ENCODE measurements at regions not wholly inside any gene's neighbourhood (a gene's known extent, or its start where the extent isn't known, plus 50 kb on each side); places are given as distances from the start of the nearest gene placed in this dataset.

DNA sequence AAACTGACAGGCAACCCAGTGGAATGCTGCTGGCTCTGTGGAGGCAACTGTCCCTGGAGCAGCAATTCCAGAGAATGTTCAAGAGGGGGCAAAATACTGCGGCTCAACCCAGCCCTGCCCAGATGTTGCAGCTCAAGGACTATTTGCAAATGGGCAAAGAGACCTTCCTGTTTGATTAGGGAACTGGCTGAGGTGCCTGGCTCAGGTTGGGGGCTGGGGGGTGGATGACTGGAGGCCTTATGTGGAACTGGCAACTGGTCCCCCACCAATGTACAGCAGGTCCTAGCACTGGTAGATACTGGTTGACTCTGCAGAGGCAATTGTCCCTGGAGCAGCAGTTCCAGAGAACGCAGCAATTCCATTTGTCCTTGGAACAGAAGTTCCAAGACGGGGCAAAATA, 302.5 kb downstream of the ZPLD1 start:
- no peaks in the 10 kb centered on the region; the same call in 1 of the 2 replicates for H3K4me1 ChIP-seq (ENCODE audit: insufficient read depth, low read length)
- no peak overlapping the region for H3K9ac ChIP-seq (ENCODE audit: extremely low read depth, insufficient read length, low read length)
- no peak overlapping the region for H2BK12ac ChIP-seq (ENCODE audit: insufficient read length, low read depth, low read length)
- peaks cover 0 to 2% of the 10 kb centered on the region in 2 experiments; a peak in 2 of 5 replicates for H3K9me3 Mint-ChIP-seq
- no peak overlapping the region for H3K18ac ChIP-seq (ENCODE audit: insufficient read length, low read depth, low read length)
- no peak overlapping the region for H3T11ph ChIP-seq (ENCODE audit: low read length)
- no peaks in the 10 kb centered on the region for H3K79me1 ChIP-seq (ENCODE audit: insufficient read depth, low read depth, low read length, poor library complexity, severe bottlenecking)
- H2BK15ac ChIP-seq (ENCODE audit: low read depth, low read length) = no peak overlapping the region
- no peaks in the 10 kb centered on the region for H3K9me3 ChIP-seq (ENCODE audit: control insufficient read depth, low read depth, low read length)
- no CpG with 5 or more reads among the region's 3 CpGs for WGBS (ENCODE audit: extremely low coverage, insufficient read length, low lambda C conversion rate)
- DNase-seq = no peak
- H3K56ac ChIP-seq (ENCODE audit: insufficient read length, low read depth, low read length) = no peak overlapping the region
- H4K20me1 ChIP-seq (ENCODE audit: control insufficient read depth, insufficient read depth, insufficient read length) = no peaks in the 10 kb centered on the region
- H3K23me2 ChIP-seq (ENCODE audit: insufficient read length, low read depth, low read length, poor library complexity, severe bottlenecking) = no peaks in the 10 kb centered on the region
- H4K5ac ChIP-seq (ENCODE audit: insufficient read length, low read depth, low read length) = no peak overlapping the region
- H4K91ac ChIP-seq (ENCODE audit: insufficient read length, low read depth, low read length) = no peak overlapping the region
- H3K4me2 ChIP-seq (ENCODE audit: insufficient read depth, insufficient read length, low read length) = no peak overlapping the region
- H2BK5ac ChIP-seq (ENCODE audit: insufficient read length, low read length) = no peak overlapping the region
- peaks cover 25 to 26% of the 10 kb centered on the region in 2 experiments for H3K4me1 Mint-ChIP-seq
- no peaks in the 10 kb centered on the region for H3K27me3 Mint-ChIP-seq (ENCODE audit: low read depth)
- H3K27ac Mint-ChIP-seq = no peak overlapping the region
- H2AFZ ChIP-seq (ENCODE audit: low read length) = no peak overlapping the region
- H3K27me3 ChIP-seq (ENCODE audit: insufficient read depth, low read length) = no peaks in the 10 kb centered on the region
- H3K36me3 Mint-ChIP-seq (ENCODE audit: insufficient read depth in 1 of 3, low read depth in 3 of 3) = peaks cover 3 to 4% (median 4%) of the 10 kb centered on the region in 3 experiments; a peak in 3 of 7 replicates
- H3K14ac ChIP-seq (ENCODE audit: insufficient read depth, low read length) = no peak overlapping the region
- no peak overlapping the region for H2BK120ac ChIP-seq (ENCODE audit: low read depth, low read length, poor library complexity, severe bottlenecking)
- TF ChIP-seq, protein P1, sequence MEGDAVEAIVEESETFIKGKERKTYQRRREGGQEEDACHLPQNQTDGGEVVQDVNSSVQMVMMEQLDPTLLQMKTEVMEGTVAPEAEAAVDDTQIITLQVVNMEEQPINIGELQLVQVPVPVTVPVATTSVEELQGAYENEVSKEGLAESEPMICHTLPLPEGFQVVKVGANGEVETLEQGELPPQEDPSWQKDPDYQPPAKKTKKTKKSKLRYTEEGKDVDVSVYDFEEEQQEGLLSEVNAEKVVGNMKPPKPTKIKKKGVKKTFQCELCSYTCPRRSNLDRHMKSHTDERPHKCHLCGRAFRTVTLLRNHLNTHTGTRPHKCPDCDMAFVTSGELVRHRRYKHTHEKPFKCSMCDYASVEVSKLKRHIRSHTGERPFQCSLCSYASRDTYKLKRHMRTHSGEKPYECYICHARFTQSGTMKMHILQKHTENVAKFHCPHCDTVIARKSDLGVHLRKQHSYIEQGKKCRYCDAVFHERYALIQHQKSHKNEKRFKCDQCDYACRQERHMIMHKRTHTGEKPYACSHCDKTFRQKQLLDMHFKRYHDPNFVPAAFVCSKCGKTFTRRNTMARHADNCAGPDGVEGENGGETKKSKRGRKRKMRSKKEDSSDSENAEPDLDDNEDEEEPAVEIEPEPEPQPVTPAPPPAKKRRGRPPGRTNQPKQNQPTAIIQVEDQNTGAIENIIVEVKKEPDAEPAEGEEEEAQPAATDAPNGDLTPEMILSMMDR (conservative IDR thresholded peaks at IDR 0.05) = no peak; the same call in 2 of the 3 replicates
- H2BK20ac ChIP-seq (ENCODE audit: low read depth, low read length, poor library complexity, severe bottlenecking) = no peak overlapping the region
- H4K8ac ChIP-seq (replicated peaks; ENCODE audit: insufficient read length, low read depth, low read length) = no peak overlapping the region
- no peak overlapping the region for H3K4me3 Mint-ChIP-seq
- no peak overlapping the region for H3K4ac ChIP-seq (ENCODE audit: low read depth, low read length)
- no peak overlapping the region for H2AK5ac ChIP-seq (ENCODE audit: insufficient read length, low read length)
- H3K23ac ChIP-seq (ENCODE audit: insufficient read length, low read depth, low read length) = no peak overlapping the region
- no peak overlapping the region for H3K27ac ChIP-seq (ENCODE audit: insufficient read length, low read depth, low read length)
- no peaks in the 10 kb centered on the region for H3K79me2 ChIP-seq (ENCODE audit: insufficient read depth, low read length)
